GM12872 (cell line): ENCODE measurements at regions not wholly inside any gene's neighbourhood (a gene's known extent, or its start where the extent isn't known, plus 50 kb on each side); places are given as distances from the start of the nearest gene placed in this dataset.

ENCODE experiments used
- CTCF ChIP-seq: IDR thresholded peaks from 3 replicates; pipeline ENCODE4 v1.5.1; 2011; ENCODE audit warnings: low read depth, mild to moderate bottlenecking, low read length, moderate library complexity; ENCODE audit not compliant: insufficient read depth

GRCh38 chr1:221867003-221867402, 125.1 kb upstream of the DUSP10 start:
- TF ChIP-seq CTCF = no peak

- no peak for TF ChIP-seq CTCF
Measured at GRCh38 chr1:221865808-221866207, 123.9 kb upstream of the DUSP10 start.

GRCh38 chr1:221863635-221864034, 121.7 kb upstream of the DUSP10 start:
- no peak for TF ChIP-seq CTCF

- TF ChIP-seq CTCF = no peak
Measured at GRCh38 chr1:221862971-221863370, 121.1 kb upstream of the DUSP10 start.

DNA sequence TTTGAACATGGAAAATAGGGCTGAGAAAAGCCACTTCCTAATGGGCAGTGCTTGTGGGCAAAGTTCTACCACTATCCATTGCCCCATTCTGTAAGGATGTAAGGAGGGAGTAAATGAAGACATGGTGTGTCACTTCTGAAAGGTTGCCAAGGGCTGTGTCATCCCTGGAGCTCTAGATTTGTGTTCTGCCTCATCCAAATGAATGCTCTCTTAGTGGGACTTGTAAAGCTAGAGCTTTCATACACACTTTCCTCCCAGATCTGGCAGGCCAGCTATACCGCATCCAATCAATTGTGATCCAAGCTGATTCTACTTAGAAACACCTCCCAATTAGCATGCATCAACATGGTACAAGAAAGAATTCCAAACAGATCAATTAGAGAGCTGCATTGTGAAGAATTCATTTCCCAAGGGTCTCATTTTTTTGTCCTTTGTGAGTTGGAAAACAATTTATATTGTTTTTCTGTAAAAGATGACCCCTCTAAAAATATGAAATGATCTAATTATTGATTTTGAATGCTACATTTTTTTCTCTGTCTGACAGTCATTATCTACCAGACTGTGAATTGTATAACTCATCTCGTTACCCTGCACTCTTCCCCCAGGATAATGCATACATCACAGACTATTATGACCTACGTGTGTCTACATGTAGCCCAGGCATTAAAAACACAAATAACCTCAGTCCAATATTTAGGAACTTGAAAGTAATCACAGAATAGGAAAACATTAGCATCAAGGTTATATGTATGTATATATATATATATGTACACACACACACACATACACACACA, 117.1 kb upstream of the DUSP10 start:
- TF ChIP-seq CTCF = no peak

DNA sequence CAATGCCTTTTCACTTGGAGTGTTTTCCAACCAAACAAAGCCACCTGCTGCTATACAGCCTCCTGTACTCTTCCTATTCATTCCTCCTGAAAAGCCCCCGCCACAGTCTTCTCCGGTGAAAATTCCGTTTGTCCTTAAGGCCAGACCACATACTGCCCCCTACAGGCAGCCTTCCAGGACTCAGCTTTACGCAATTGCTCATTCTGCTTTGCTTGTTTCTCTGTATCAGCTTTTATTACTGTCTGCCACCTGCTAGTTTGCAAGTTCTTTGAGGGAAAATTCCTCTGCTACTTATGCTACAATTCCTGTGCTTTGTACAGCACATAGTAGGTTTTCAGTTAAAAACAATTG, 115.2 kb upstream of the DUSP10 start:
- TF ChIP-seq CTCF = 0 out of 3 replicates have a peak, but pooled peaks have one; percentile 3

- TF ChIP-seq CTCF = no peak
Measured at GRCh38 chr1:221856228-221857093, 114.6 kb upstream of the DUSP10 start.
